ENCODE measurements at regions not wholly inside any gene's neighbourhood (a gene's known extent, or its start where the extent isn't known, plus 50 kb on each side); places are given as distances from the start of the nearest gene placed in this dataset.

GRCh38 chr6:66086532-66086931 is 379.5 kb upstream of the EYS start:
- TF ChIP-seq CTCF (conservative IDR thresholded peaks at IDR 0.05; ENCODE audit: low read depth, low read length) (no peak), EZH2phosphoT487 (IDR thresholded peaks at IDR 0.05; ENCODE audit: borderline replicate concordance, low read length) (no peak), EZH2 (IDR thresholded peaks at IDR 0.05; ENCODE audit: low read length, unreplicated experiment) (no peak)

GRCh38 chr6:66082914-66083313 is 375.9 kb upstream of the EYS start:
- H4K20me1 ChIP-seq (ENCODE audit: low read length): no peaks in the 10 kb centered on the region
- H3K27me3 ChIP-seq (ENCODE audit: low read length): no peaks in the 10 kb centered on the region
- H3K9me2 ChIP-seq (replicated peaks; ENCODE audit: low read length): no peaks in the 10 kb centered on the region
- no peaks in the 10 kb centered on the region for H3K79me2 ChIP-seq (ENCODE audit: low read length)
- no peaks in the 10 kb centered on the region for H3K9me3 ChIP-seq (ENCODE audit: low read length)
- intact Hi-C loops (cut with micrococcal nuclease): no loop called here
- H3K4me3 ChIP-seq (ENCODE audit: low read length): no peak overlapping the region
- H3K27ac ChIP-seq (ENCODE audit: low read length): no peak overlapping the region
- no peak overlapping the region for H3K4me2 ChIP-seq (ENCODE audit: low read length)
- DNase-seq (no peak), ATAC-seq (no peak)
- POLR2A ChIA-PET (ENCODE audit: unreplicated experiment): no interaction called here
- no peaks in the 10 kb centered on the region for H3K4me1 ChIP-seq (ENCODE audit: insufficient read depth, low read length)
- TF ChIP-seq CTCF (conservative IDR thresholded peaks at IDR 0.05; ENCODE audit: low read depth, low read length) (no peak), EZH2 (IDR thresholded peaks at IDR 0.05; ENCODE audit: low read length, unreplicated experiment) (no peak), EZH2phosphoT487 (IDR thresholded peaks at IDR 0.05; ENCODE audit: borderline replicate concordance, low read length) (no peak)
- H2AFZ ChIP-seq (ENCODE audit: low read length): no peak overlapping the region
- BruUV-seq (replicated peaks): no TSS peak
- no peaks in the 10 kb centered on the region for H3F3A ChIP-seq (ENCODE audit: low read length, unreplicated experiment)
- H3K9ac ChIP-seq (ENCODE audit: low read length): no peak overlapping the region
- CTCF ChIA-PET: no interaction called here
- H3K36me3 ChIP-seq (ENCODE audit: low read depth, low read length): no peaks in the 10 kb centered on the region

More at GRCh38 chr6:66086532-66086931, 379.5 kb upstream of the EYS start:
- Histone ChIP-seq H3K79me2 (ENCODE audit: low read length) (no peaks in the 10 kb centered on the region), H3K9me3 (ENCODE audit: low read length) (no peaks in the 10 kb centered on the region), H2AFZ (ENCODE audit: low read length) (no peak overlapping the region), H3K36me3 (ENCODE audit: low read depth, low read length) (no peaks in the 10 kb centered on the region), H3K4me3 (ENCODE audit: low read length) (no peak overlapping the region), H3K27me3 (ENCODE audit: low read length) (no peaks in the 10 kb centered on the region), H3K9ac (ENCODE audit: low read length) (no peak overlapping the region), H3K27ac (ENCODE audit: low read length) (no peak overlapping the region), H3K4me1 (ENCODE audit: insufficient read depth, low read length) (no peaks in the 10 kb centered on the region), H4K20me1 (ENCODE audit: low read length) (no peaks in the 10 kb centered on the region), H3F3A (ENCODE audit: low read length, unreplicated experiment) (no peaks in the 10 kb centered on the region), H3K4me2 (ENCODE audit: low read length) (no peak overlapping the region), H3K9me2 (replicated peaks; ENCODE audit: low read length) (no peaks in the 10 kb centered on the region)
- BruUV-seq (replicated peaks): no TSS peak
- DNase-seq (no peak), ATAC-seq (no peak)
- ChIA-PET CTCF (no interaction called here), POLR2A (ENCODE audit: unreplicated experiment) (no interaction called here)
- intact Hi-C loops (cut with micrococcal nuclease): no loop called here

GRCh38 chr6:66068907-66069306 is 361.9 kb upstream of the EYS start:
- H3K4me1 ChIP-seq (ENCODE audit: insufficient read depth, low read length): no peaks in the 10 kb centered on the region
- H3F3A ChIP-seq (ENCODE audit: low read length, unreplicated experiment): no peaks in the 10 kb centered on the region
- no peaks in the 10 kb centered on the region for H3K9me3 ChIP-seq (ENCODE audit: low read length)
- intact Hi-C loops (cut with micrococcal nuclease): no loop called here
- DNase-seq: no peak
- no peak overlapping the region for H3K4me3 ChIP-seq (ENCODE audit: low read length)
- POLR2A ChIA-PET (ENCODE audit: unreplicated experiment): no interaction called here
- no peak overlapping the region for H3K9ac ChIP-seq (ENCODE audit: low read length)
- H3K27me3 ChIP-seq (ENCODE audit: low read length): no peaks in the 10 kb centered on the region
- no peaks in the 10 kb centered on the region for H3K36me3 ChIP-seq (ENCODE audit: low read depth, low read length)
- no peaks in the 10 kb centered on the region for H4K20me1 ChIP-seq (ENCODE audit: low read length)
- no peak overlapping the region for H3K27ac ChIP-seq (ENCODE audit: low read length)
- no peak for TF ChIP-seq EZH2 (IDR thresholded peaks at IDR 0.05; ENCODE audit: low read length, unreplicated experiment)
- no peak for TF ChIP-seq CTCF (conservative IDR thresholded peaks at IDR 0.05; ENCODE audit: low read depth, low read length)
- no peak for TF ChIP-seq EZH2phosphoT487 (IDR thresholded peaks at IDR 0.05; ENCODE audit: borderline replicate concordance, low read length)
- ATAC-seq: no peak
- CTCF ChIA-PET: no interaction called here
- no peaks in the 10 kb centered on the region for H3K9me2 ChIP-seq (replicated peaks; ENCODE audit: low read length)
- BruUV-seq (replicated peaks): no TSS peak
- H2AFZ ChIP-seq (ENCODE audit: low read length): no peak overlapping the region
- no peak overlapping the region for H3K4me2 ChIP-seq (ENCODE audit: low read length)
- no peaks in the 10 kb centered on the region for H3K79me2 ChIP-seq (ENCODE audit: low read length)
